ENCODE measurements at regions not wholly inside any gene's neighbourhood (a gene's known extent, or its start where the extent isn't known, plus 50 kb on each side); places are given as distances from the start of the nearest gene placed in this dataset.

- Mint-ChIP-seq H3K27ac (no peak overlapping the region), H3K4me3 (no peak overlapping the region), H3K27me3 (no peaks in the 10 kb centered on the region), H3K9me3 (peaks cover 5% of the 10 kb centered on the region), H3K36me3 (no peaks in the 10 kb centered on the region), H3K4me1 (no peaks in the 10 kb centered on the region)
- CTCF ChIA-PET, result no interaction called here
- no peak for DNase-seq
Measured at GRCh38 chr4:167428156-167428555, 193.9 kb upstream of the SPOCK3 start.

DNA sequence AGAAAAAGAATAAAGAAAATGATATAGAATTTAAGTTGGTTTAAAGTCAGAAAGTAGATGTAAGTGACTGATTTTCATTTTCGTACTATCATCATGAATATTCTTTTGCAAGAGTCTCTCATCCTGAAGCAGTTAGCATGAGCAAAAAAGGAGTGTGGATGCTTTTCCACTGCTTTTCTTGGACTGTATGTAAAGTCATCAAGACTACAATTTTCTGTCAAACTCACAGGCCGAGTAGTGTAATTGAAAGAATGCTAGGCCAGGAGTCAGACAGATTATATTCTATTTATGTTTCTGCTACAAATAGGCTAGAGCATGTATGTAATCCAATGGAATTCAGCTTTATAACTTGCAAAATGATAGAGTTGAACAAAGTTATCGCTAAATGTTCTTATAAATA lies 197.1 kb upstream of the SPOCK3 start:
- Mint-ChIP-seq H3K36me3 (no peaks in the 10 kb centered on the region), H3K4me1 (no peaks in the 10 kb centered on the region), H3K27ac (no peak overlapping the region), H3K4me3 (no peak overlapping the region), H3K27me3 (no peaks in the 10 kb centered on the region), H3K9me3 (peaks cover under 1% of the 10 kb centered on the region)
- no peak for DNase-seq
- CTCF ChIA-PET, result no interaction called here

DNA sequence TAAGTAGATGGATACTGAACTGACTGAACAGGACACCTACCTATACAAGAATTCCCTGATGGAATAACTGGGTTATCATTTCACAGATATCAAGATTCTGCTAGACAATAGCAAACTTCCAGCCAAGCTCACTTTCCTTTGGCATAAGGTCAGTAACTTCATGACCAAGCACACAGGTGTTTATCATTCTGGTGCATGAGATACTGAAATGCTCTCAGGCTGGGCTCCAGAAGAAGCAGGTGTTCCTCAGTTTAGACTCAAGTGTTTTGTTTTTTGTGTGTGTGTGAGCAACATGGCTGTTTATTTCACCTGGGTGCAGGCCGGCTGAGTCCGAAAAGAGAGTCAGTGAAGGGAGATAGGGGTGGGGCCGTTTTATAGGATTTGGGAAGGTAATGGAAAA lies 201.5 kb upstream of the SPOCK3 start:
- no peaks in the 10 kb centered on the region for H3K27me3 Mint-ChIP-seq
- peaks cover 4% of the 10 kb centered on the region for H3K9me3 Mint-ChIP-seq
- CTCF ChIA-PET, result no interaction called here
- DNase-seq, result no peak
- no peak overlapping the region for H3K4me3 Mint-ChIP-seq
- no peak overlapping the region for H3K27ac Mint-ChIP-seq
- no peaks in the 10 kb centered on the region for H3K36me3 Mint-ChIP-seq
- H3K4me1 Mint-ChIP-seq, result no peaks in the 10 kb centered on the region

- no peak overlapping the region for H3K4me3 Mint-ChIP-seq
- CTCF ChIA-PET, result no interaction called here
- H3K9me3 Mint-ChIP-seq, result peaks cover 2% of the 10 kb centered on the region
- H3K4me1 Mint-ChIP-seq, result no peaks in the 10 kb centered on the region
- no peak overlapping the region for H3K27ac Mint-ChIP-seq
- DNase-seq, result no peak
- H3K36me3 Mint-ChIP-seq, result no peaks in the 10 kb centered on the region
- no peaks in the 10 kb centered on the region for H3K27me3 Mint-ChIP-seq
Measured at GRCh38 chr4:167443841-167444240, 209.5 kb upstream of the SPOCK3 start.

GRCh38 chr4:167452922-167453430 lies 218.7 kb upstream of the SPOCK3 start:
- no peaks in the 10 kb centered on the region for H3K9me3 Mint-ChIP-seq
- H3K27me3 Mint-ChIP-seq, result no peaks in the 10 kb centered on the region
- H3K4me1 Mint-ChIP-seq, result no peaks in the 10 kb centered on the region
- H3K4me3 Mint-ChIP-seq, result no peak overlapping the region
- DNase-seq, result no peak
- no peak overlapping the region for H3K27ac Mint-ChIP-seq
- CTCF ChIA-PET, result no interaction called here
- no peaks in the 10 kb centered on the region for H3K36me3 Mint-ChIP-seq

GRCh38 chr4:167456619-167457018 lies 222.3 kb upstream of the SPOCK3 start:
- no peak for DNase-seq
- CTCF ChIA-PET, result no interaction called here
- Mint-ChIP-seq H3K36me3 (no peaks in the 10 kb centered on the region), H3K4me3 (no peak overlapping the region), H3K27me3 (no peaks in the 10 kb centered on the region), H3K9me3 (no peaks in the 10 kb centered on the region), H3K4me1 (no peaks in the 10 kb centered on the region), H3K27ac (no peak overlapping the region)

GRCh38 chr4:167469436-167469835 lies 235.1 kb upstream of the SPOCK3 start:
- H3K9me3 Mint-ChIP-seq, result no peaks in the 10 kb centered on the region
- no peaks in the 10 kb centered on the region for H3K27me3 Mint-ChIP-seq
- H3K27ac Mint-ChIP-seq, result no peak overlapping the region
- DNase-seq, result no peak
- CTCF ChIA-PET, result no interaction called here
- no peak overlapping the region for H3K4me3 Mint-ChIP-seq
- H3K36me3 Mint-ChIP-seq, result no peaks in the 10 kb centered on the region
- H3K4me1 Mint-ChIP-seq, result no peaks in the 10 kb centered on the region

DNA sequence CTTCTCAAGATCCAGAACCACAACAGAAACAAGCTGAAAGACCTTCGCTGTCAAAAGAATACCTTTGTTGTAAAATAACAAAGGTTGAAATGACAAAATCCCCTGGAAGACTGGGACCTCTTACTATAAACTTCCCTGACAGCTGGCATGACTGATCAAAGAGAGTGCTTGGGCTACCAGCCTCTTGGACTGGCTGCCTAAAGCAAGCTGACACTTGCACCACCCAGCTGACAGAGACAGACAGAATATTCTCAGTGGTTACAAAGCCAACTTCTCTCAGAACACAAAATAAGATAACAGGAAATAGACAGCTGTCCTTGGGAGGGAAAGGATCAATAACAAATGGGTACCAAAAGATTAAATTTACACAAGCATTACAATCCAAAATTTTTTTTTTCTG lies 241.7 kb upstream of the SPOCK3 start:
- Mint-ChIP-seq H3K36me3 (no peaks in the 10 kb centered on the region), H3K4me1 (no peaks in the 10 kb centered on the region), H3K4me3 (no peak overlapping the region), H3K27ac (no peak overlapping the region), H3K27me3 (no peaks in the 10 kb centered on the region), H3K9me3 (no peaks in the 10 kb centered on the region)
- DNase-seq, result no peak
- CTCF ChIA-PET, result no interaction called here

DNA sequence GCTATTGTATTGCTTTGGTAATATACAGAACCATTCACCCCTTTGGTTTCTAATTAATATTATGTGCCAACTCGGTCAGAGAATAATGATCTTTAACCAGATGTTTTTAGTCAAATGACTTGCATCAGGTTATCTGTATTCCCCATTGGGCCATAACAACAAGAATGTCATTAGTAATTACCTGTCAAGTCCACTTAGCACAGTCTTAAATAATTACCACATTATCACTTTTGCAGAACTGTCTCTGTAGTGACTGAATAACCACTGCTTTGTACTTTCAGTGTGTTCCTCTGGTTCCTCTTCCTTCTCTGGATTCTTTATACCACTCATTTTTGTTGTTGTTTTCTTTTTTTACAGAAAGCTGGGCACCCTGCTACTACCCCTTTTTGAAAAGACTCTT lies 257.7 kb upstream of the SPOCK3 start:
- peaks cover 12% of the 10 kb centered on the region for H3K9me3 Mint-ChIP-seq
- CTCF ChIA-PET, result no interaction called here
- no peak for DNase-seq

DNA sequence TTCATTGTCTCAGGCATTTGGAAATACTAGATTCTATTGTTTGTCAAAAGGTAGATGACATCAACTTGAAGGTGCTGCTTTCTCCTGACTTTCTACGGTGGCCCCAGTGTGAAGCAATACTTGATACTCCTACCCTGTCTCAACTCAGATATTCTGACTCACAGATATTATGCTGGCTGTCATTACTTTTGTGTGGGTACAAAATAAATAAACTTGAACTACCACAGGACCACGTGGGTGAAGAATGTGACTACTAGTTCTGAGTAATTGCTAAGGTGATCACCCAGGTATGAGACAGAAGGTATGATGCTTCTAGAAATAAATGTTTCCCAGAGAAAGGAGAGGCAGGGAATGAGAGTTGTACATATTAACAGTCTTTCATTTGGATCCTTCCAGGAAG lies 275.3 kb upstream of the SPOCK3 start:
- no peak overlapping the region for H3K4me3 Mint-ChIP-seq
- no peaks in the 10 kb centered on the region for H3K4me1 Mint-ChIP-seq
- H3K36me3 Mint-ChIP-seq, result no peaks in the 10 kb centered on the region
- no peaks in the 10 kb centered on the region for H3K27me3 Mint-ChIP-seq
- peaks cover 11% of the 10 kb centered on the region for H3K9me3 Mint-ChIP-seq
- H3K27ac Mint-ChIP-seq, result no peak overlapping the region
- CTCF ChIA-PET, result no interaction called here
- DNase-seq, result no peak

More for the DNA sequence above, 257.7 kb upstream of the SPOCK3 start:
- Mint-ChIP-seq H3K27me3 (no peaks in the 10 kb centered on the region), H3K4me3 (no peak overlapping the region), H3K36me3 (no peaks in the 10 kb centered on the region), H3K27ac (no peak overlapping the region), H3K4me1 (no peaks in the 10 kb centered on the region)

DNA sequence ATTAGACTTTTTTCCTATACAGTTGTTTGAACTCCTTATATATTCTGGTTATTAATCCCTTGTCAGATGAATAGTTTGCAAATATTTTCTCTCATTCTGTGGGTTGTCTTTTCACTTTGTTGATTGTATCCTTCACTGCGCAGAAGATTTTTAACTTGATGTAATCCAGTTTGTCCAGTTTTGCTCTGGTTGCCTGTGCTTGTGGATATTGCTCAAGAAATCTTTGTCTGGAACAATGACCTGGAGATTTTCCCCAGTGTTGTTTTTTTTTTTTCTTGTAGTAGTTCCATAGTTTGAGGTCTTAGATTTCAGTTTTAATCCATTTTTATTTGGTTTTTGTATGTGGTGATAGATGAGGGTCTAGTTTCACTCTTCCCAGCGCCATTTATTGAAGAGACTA lies 289.8 kb upstream of the SPOCK3 start:
- H3K9me3 Mint-ChIP-seq, result peaks cover 8% of the 10 kb centered on the region

GRCh38 chr4:167537761-167538160 lies 303.5 kb upstream of the SPOCK3 start:
- Mint-ChIP-seq H3K4me3 (no peak overlapping the region), H3K4me1 (no peaks in the 10 kb centered on the region), H3K36me3 (no peaks in the 10 kb centered on the region), H3K9me3 (peaks cover 8% of the 10 kb centered on the region), H3K27ac (no peak overlapping the region), H3K27me3 (no peaks in the 10 kb centered on the region)
- CTCF ChIA-PET, result no interaction called here
- no peak for DNase-seq

More for the DNA sequence above, 289.8 kb upstream of the SPOCK3 start:
- CTCF ChIA-PET, result no interaction called here
- no peaks in the 10 kb centered on the region for H3K36me3 Mint-ChIP-seq
- no peaks in the 10 kb centered on the region for H3K4me1 Mint-ChIP-seq
- no peak for DNase-seq
- no peak overlapping the region for H3K4me3 Mint-ChIP-seq
- H3K27ac Mint-ChIP-seq, result no peak overlapping the region
- no peaks in the 10 kb centered on the region for H3K27me3 Mint-ChIP-seq

- peaks cover 8% of the 10 kb centered on the region for H3K9me3 Mint-ChIP-seq
- no peaks in the 10 kb centered on the region for H3K4me1 Mint-ChIP-seq
- H3K36me3 Mint-ChIP-seq, result no peaks in the 10 kb centered on the region
- CTCF ChIA-PET, result no interaction called here
- H3K4me3 Mint-ChIP-seq, result no peak overlapping the region
- no peaks in the 10 kb centered on the region for H3K27me3 Mint-ChIP-seq
- no peak overlapping the region for H3K27ac Mint-ChIP-seq
- DNase-seq, result no peak
Measured at GRCh38 chr4:167541286-167541685, 307.0 kb upstream of the SPOCK3 start.

GRCh38 chr4:167544391-167544790 lies 310.1 kb upstream of the SPOCK3 start:
- CTCF ChIA-PET, result no interaction called here
- no peaks in the 10 kb centered on the region for H3K36me3 Mint-ChIP-seq
- H3K9me3 Mint-ChIP-seq, result peaks cover 10% of the 10 kb centered on the region
- no peaks in the 10 kb centered on the region for H3K27me3 Mint-ChIP-seq
- no peaks in the 10 kb centered on the region for H3K4me1 Mint-ChIP-seq
- H3K27ac Mint-ChIP-seq, result no peak overlapping the region
- no peak for DNase-seq
- no peak overlapping the region for H3K4me3 Mint-ChIP-seq

DNA sequence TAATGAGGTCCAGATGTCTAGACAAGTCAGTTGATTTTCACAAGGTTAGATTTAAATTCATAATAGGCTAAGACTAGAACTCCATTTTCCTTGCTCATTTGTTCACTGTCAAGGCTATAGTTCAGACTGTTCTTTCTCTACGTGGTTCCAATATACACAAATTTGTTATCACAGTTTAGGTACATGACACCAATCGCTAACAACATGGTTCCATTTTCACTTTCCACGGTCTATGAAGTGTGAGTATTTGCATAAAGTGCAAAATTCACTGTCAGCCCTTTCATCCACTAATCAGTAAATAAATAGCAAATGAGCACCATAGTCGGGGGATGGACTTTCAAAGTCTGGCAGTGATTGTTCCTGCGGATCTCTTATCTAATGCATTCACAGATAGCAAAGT lies 315.7 kb upstream of the SPOCK3 start:
- H3K4me3 Mint-ChIP-seq, result no peak overlapping the region
- H3K27me3 Mint-ChIP-seq, result no peaks in the 10 kb centered on the region
- no peak overlapping the region for H3K27ac Mint-ChIP-seq
- H3K36me3 Mint-ChIP-seq, result no peaks in the 10 kb centered on the region
- CTCF ChIA-PET, result no interaction called here
- H3K4me1 Mint-ChIP-seq, result no peaks in the 10 kb centered on the region
- DNase-seq, result no peak
- H3K9me3 Mint-ChIP-seq, result peaks cover 8% of the 10 kb centered on the region

DNA sequence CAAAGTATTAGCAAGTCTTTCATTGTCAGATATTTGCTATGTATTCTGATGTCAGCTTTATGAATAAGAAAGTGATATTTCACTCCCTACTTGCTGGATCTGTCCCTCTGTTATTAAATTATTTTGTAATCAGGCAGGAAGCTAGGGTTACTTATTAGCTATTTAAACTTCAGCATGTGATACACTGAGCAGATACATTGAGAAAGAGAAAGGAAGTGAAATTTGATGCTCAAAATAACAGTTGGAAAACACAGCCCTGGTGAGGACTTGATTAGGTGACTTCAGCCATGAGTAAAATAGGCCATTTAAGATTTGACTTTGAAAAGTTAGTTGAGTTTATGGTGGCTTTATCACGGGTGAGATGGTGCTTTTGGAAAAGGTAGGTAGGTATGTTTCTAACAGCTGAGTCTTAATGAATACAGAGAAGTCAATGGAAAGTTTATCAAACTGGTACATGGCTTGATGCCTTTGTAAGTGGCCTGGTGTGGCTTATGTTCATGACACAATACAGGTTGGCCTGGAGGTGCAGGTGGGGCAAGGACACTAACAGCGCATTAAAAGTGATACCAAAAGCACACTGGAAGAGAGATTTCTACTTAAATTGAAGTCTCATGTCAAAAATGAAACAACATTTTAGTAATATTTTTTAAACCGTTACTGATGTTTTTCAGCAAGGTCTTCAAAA lies 321.2 kb upstream of the SPOCK3 start:
- H3K27ac Mint-ChIP-seq, result no peak overlapping the region
- no peaks in the 10 kb centered on the region for H3K27me3 Mint-ChIP-seq
- DNase-seq, result no peak
- no peak overlapping the region for H3K4me3 Mint-ChIP-seq
- peaks cover 16% of the 10 kb centered on the region for H3K9me3 Mint-ChIP-seq
- no peaks in the 10 kb centered on the region for H3K36me3 Mint-ChIP-seq
- CTCF ChIA-PET, result no interaction called here
- no peaks in the 10 kb centered on the region for H3K4me1 Mint-ChIP-seq

All from activated naive CD4-positive, alpha-beta T cell treated with anti-CD3 and anti-CD28 coated beads, Interleukin-2, amount 10 ng/mL, durations not matched to agents 7 days and 5 days (primary cell).